GM12865 (cell line): ENCODE measurements at regions not wholly inside any gene's neighbourhood (a gene's known extent, or its start where the extent isn't known, plus 50 kb on each side); places are given as distances from the start of the nearest gene placed in this dataset.
A peak's percentile ranks its signal among the peaks of the same experiment; 100 is the strongest.

Experiments
- DNase-seq: peaks from one replicate; pipeline ENCODE4 v3.0.0; 2010; ENCODE audit warnings: low read depth
- H3K4me3 ChIP-seq: 2 replicates; pipeline ENCODE4 v1.5.1; 2011; ENCODE audit warnings: mild to moderate bottlenecking, low read depth, low read length, control low read depth
- TF ChIP-seq, protein P1 (sequence below): IDR thresholded peaks from 2 replicates; pipeline ENCODE4 v1.5.1; 2011; ENCODE audit warnings: low read length, control low read depth, low read depth, inconsistent platforms; ENCODE audit not compliant: insufficient read depth; ENCODE audit errors: missing control alignments

GRCh38 chr18:24964216-24964615 is 387.8 kb downstream of the ZNF521 start:
- peak; percentile 50 for DNase-seq
- no peak overlapping the region for H3K4me3 ChIP-seq
- TF ChIP-seq, protein P1, sequence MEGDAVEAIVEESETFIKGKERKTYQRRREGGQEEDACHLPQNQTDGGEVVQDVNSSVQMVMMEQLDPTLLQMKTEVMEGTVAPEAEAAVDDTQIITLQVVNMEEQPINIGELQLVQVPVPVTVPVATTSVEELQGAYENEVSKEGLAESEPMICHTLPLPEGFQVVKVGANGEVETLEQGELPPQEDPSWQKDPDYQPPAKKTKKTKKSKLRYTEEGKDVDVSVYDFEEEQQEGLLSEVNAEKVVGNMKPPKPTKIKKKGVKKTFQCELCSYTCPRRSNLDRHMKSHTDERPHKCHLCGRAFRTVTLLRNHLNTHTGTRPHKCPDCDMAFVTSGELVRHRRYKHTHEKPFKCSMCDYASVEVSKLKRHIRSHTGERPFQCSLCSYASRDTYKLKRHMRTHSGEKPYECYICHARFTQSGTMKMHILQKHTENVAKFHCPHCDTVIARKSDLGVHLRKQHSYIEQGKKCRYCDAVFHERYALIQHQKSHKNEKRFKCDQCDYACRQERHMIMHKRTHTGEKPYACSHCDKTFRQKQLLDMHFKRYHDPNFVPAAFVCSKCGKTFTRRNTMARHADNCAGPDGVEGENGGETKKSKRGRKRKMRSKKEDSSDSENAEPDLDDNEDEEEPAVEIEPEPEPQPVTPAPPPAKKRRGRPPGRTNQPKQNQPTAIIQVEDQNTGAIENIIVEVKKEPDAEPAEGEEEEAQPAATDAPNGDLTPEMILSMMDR: no peak

DNA sequence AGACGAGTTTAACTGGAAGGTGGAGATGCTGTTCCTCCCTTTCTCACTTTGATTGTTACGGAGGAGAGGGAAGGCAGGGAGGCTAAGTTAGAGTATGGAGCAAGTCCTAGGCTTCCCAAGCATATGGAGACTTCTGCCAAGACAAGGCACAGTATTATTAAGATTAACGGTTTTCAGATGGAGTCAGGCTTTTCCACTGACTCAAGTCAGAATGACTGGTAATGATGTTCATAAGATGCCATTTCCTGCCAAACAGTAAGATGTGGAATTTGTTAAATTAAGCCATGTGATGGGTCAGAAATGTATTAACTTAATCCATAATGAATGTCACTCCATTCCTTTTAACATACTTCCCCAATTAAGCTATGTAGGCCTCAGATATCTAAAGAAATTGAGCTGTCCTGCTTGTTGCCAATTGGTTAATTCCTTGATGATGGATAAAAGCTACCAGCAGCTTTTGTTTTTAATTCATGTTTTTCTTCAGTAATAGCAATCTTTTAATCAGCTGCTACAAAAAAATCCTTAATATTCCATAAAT is 383.7 kb downstream of the ZNF521 start:
- H3K4me3 ChIP-seq: no peak overlapping the region
- DNase-seq: no peak
- TF ChIP-seq, protein P1: no peak

- no peak for DNase-seq
- TF ChIP-seq, protein P1: no peak
- no peak overlapping the region for H3K4me3 ChIP-seq
Measured at GRCh38 chr18:24972577-24972976, 379.4 kb downstream of the ZNF521 start.

DNA sequence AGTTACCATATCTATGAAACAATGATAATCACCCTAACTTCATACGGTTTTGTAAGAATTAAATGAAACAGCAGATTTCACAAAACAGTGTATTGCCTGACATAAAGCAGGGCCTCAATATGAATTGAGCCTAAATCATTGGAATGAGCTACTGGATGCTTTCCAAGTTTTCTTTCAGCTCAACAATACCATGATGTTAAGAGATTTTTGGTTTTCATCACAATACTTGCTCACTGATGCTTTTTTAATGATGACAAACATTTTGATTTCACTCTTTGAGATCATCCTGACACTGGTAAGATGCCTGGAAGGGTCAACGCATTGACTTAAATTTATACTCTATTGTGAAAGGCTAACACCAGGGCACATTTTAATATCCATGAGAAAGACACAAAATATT is 377.5 kb downstream of the ZNF521 start:
- no peak for DNase-seq
- TF ChIP-seq, protein P1: no peak
- H3K4me3 ChIP-seq: no peak overlapping the region

DNA sequence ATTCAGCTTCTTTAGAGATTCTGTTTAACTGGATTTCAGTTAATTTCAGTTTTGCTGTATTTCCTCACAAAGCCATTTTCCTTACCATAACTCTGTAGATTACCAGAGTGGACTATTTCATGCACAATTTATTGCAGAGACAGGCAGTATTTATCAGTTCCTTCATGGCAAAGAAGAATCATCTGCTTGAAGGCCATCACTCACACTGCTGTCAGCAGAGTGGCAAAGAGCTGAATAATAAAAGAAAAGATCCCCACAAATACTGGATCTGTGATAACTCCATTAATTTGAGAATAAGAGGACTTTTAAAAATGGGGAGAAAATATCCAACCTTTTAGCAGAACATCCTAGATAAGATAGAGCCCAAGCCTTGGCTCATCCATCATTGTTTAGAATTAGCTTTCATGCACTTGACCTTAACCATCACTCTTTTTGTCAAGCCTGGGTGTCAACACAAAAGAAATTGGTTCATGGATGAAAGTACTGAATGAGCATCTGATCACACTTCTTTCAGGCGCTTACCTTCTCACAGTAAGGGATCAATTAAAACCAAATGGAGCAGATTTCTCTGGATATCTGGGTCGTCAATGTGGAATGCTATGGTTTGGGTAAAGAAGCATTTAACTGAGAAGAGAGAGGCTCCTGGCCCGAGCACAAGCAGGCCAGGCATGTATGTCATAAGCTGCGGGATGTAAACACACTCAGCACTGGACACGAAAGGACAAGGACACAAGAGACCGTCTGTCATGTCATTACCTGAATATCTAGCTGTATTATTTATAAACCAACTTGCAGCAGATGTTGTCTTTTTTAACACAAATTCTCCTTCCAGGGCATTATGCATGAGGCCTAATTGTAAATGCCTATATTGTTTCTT is 376.2 kb downstream of the ZNF521 start:
- TF ChIP-seq, protein P1: no peak
- no peak overlapping the region for H3K4me3 ChIP-seq
- DNase-seq: no peak

DNA sequence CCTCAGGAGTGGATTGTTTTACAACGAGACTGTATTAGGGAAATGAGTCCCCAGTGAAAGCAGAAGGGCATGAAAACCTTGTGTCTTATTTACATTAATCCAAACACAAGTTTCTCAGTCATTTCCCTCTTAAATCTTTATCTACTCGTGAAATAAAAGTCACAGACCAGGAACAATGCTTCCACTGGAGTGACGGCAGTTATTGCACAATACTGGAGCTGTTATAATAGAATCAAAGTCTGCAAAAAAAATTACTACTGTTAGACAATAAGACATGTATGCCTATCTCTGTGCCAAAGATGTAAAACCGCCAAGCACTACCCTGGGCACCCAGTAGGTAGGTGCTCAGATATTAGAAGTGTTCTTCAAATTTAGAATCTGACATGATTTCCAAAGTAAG is 375.5 kb downstream of the ZNF521 start:
- TF ChIP-seq, protein P1: no peak
- H3K4me3 ChIP-seq: no peak overlapping the region
- DNase-seq: no peak
